ENCODE measurements at regions not wholly inside any gene's neighbourhood (a gene's known extent, or its start where the extent isn't known, plus 50 kb on each side); places are given as distances from the start of the nearest gene placed in this dataset.

DNA sequence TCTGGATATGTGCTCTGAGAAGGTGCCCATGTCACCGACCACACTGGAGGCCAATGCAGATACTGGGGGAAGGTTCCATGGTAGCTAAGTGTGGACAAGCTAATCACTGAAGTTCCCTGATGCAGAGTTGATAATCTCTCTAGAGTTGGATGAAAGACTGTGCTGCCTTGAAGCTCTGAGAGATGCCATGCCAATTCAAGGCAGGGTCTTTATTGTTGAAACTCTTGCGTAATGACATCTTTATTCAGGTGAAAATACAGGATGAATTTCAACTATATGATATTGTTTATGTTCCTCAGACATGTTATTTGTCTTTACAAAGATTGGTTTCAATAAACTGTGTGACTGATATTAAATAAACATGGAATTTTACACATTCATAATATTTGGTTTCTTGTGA, 167.6 kb upstream of the TMEM161B start:
- Histone ChIP-seq H3K27ac (ENCODE audit: extremely low read length, insufficient read depth, low read length) (no peak overlapping the region), H3K79me2 (ENCODE audit: insufficient read depth, low read length) (no peaks in the 10 kb centered on the region), H3K4me1 (ENCODE audit: insufficient read depth, low read length) (no peaks in the 10 kb centered on the region), H2AFZ (ENCODE audit: low read length) (no peak overlapping the region), H3K36me3 (replicated peaks in 1 of 2; ENCODE audit: control insufficient read depth in 1 of 2, insufficient read depth in 2 of 2, low read length in 2 of 2) (no peaks in the 10 kb centered on the region), H3K9me3 (ENCODE audit: low read length) (no peaks in the 10 kb centered on the region), H3K9ac (ENCODE audit: insufficient read depth, low read depth, low read length) (no peak overlapping the region), H3K4me2 (ENCODE audit: low read depth, low read length) (no peak overlapping the region), H3K27me3 (ENCODE audit: control insufficient read depth in 1 of 2, insufficient read depth in 2 of 2, low read length in 2 of 2) (no peaks in the 10 kb centered on the region; a peak in 1 of 5 replicates), H4K20me1 (ENCODE audit: insufficient read depth, low read length) (no peaks in the 10 kb centered on the region), H3K4me3 (replicated peaks in 1 of 3; ENCODE audit: insufficient read depth in 1 of 3, low read depth in 2 of 3, low read length in 3 of 3) (no peak overlapping the region)
- ChIA-PET CTCF (ENCODE audit: low intra/inter-chr PET ratio, low total read pairs) (no interaction called here), POLR2A (no interaction called here)
- BruUV-seq (replicated peaks): no TSS peak
- in situ Hi-C loops (cut with HindIII; ENCODE audit: extremely low pct_ligation_motif_present, low pct_unique_long_range_greater_than_20kb): no loop called here
- FAIRE-seq: no peak
- TF ChIP-seq REXO4 (CRISPR knock-in tag; IDR thresholded peaks at IDR 0.05; ENCODE audit: borderline replicate concordance) (no peak), CEBPB (IDR thresholded peaks at IDR 0.05; ENCODE audit: borderline replicate concordance, low read depth, low read length) (peak; percentile 43)
- TF ChIP-seq, protein P1, sequence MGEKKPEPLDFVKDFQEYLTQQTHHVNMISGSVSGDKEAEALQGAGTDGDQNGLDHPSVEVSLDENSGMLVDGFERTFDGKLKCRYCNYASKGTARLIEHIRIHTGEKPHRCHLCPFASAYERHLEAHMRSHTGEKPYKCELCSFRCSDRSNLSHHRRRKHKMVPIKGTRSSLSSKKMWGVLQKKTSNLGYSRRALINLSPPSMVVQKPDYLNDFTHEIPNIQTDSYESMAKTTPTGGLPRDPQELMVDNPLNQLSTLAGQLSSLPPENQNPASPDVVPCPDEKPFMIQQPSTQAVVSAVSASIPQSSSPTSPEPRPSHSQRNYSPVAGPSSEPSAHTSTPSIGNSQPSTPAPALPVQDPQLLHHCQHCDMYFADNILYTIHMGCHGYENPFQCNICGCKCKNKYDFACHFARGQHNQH (CRISPR knock-in tag; IDR thresholded peaks at IDR 0.05): no peak
- intact Hi-C loops (cut with micrococcal nuclease; ENCODE audit: unreplicated experiment): no loop called here
- WGBS (ENCODE audit: low lambda C conversion rate): 15% methylated on average over 2 of the region's 2 CpGs
- DNase-seq (ENCODE audit: low spot score): no peak
- ATAC-seq: no peak

DNA sequence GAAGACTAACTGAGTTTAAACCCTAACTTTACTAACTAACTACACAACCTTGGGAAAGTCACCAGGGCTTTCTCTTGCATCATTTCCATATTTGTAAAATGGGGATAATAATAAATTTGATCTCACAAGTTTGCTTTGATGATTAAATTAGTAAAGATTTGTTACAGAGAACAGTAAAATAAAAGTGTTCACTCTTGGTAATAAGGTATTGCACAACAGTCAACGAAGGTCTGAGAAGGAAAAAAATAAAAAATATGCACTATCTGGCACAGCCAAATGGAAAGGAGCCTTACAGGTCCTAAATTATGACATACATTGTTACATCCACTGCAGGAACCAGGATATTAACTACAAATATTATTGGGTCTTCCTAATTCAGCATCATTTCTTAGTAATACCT, 160.0 kb upstream of the TMEM161B start:
- POLR2A ChIA-PET: no interaction called here

More for the DNA sequence above, 160.0 kb upstream of the TMEM161B start:
- CTCF ChIA-PET (ENCODE audit: low intra/inter-chr PET ratio, low total read pairs): no interaction called here
- H2AFZ ChIP-seq (ENCODE audit: low read length): no peak overlapping the region
- H4K20me1 ChIP-seq (ENCODE audit: insufficient read depth, low read length): no peaks in the 10 kb centered on the region
- FAIRE-seq: no peak
- no peak overlapping the region for H3K27ac ChIP-seq (ENCODE audit: extremely low read length, insufficient read depth, low read length)
- no peak for ATAC-seq
- no peak for DNase-seq (ENCODE audit: low spot score)
- no peak overlapping the region for H3K4me3 ChIP-seq (replicated peaks in 1 of 3; ENCODE audit: insufficient read depth in 1 of 3, low read depth in 2 of 3, low read length in 3 of 3)
- H3K4me2 ChIP-seq (ENCODE audit: low read depth, low read length): no peak overlapping the region
- in situ Hi-C loops (cut with HindIII; ENCODE audit: extremely low pct_ligation_motif_present, low pct_unique_long_range_greater_than_20kb): no loop called here
- H3K9ac ChIP-seq (ENCODE audit: insufficient read depth, low read depth, low read length): no peak overlapping the region
- intact Hi-C loops (cut with micrococcal nuclease; ENCODE audit: unreplicated experiment): no loop called here
- no peaks in the 10 kb centered on the region for H3K27me3 ChIP-seq (ENCODE audit: control insufficient read depth in 1 of 2, insufficient read depth in 2 of 2, low read length in 2 of 2)
- H3K9me3 ChIP-seq (ENCODE audit: low read length): no peaks in the 10 kb centered on the region
- WGBS (ENCODE audit: low lambda C conversion rate): 3% methylated on average over 1 of the region's 1 CpG
- H3K36me3 ChIP-seq (replicated peaks in 1 of 2; ENCODE audit: control insufficient read depth in 1 of 2, insufficient read depth in 2 of 2, low read length in 2 of 2): no peaks in the 10 kb centered on the region
- no TSS peak for BruUV-seq (replicated peaks)
- TF ChIP-seq CEBPB (IDR thresholded peaks at IDR 0.05; ENCODE audit: borderline replicate concordance, low read depth, low read length): peak; percentile 51; the same call in 1 of the 2 replicates
- no peak for TF ChIP-seq FOXC1 (CRISPR knock-in tag; IDR thresholded peaks at IDR 0.05; ENCODE audit: borderline replicate concordance)
- no peak for TF ChIP-seq GLI4 (CRISPR knock-in tag; IDR thresholded peaks at IDR 0.05; ENCODE audit: borderline replicate concordance)
- no peak for TF ChIP-seq BORCS8-MEF2B (CRISPR knock-in tag; IDR thresholded peaks at IDR 0.05)
- TF ChIP-seq JUND (CRISPR knock-in tag; IDR thresholded peaks at IDR 0.05): no peak
- no peak for TF ChIP-seq ZNF550 (CRISPR knock-in tag; IDR thresholded peaks at IDR 0.05; ENCODE audit: borderline replicate concordance)
- TF ChIP-seq, protein P2, sequence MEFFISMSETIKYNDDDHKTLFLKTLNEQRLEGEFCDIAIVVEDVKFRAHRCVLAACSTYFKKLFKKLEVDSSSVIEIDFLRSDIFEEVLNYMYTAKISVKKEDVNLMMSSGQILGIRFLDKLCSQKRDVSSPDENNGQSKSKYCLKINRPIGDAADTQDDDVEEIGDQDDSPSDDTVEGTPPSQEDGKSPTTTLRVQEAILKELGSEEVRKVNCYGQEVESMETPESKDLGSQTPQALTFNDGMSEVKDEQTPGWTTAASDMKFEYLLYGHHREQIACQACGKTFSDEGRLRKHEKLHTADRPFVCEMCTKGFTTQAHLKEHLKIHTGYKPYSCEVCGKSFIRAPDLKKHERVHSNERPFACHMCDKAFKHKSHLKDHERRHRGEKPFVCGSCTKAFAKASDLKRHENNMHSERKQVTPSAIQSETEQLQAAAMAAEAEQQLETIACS (CRISPR knock-in tag; IDR thresholded peaks at IDR 0.05): no peak
- TF ChIP-seq, protein P3, sequence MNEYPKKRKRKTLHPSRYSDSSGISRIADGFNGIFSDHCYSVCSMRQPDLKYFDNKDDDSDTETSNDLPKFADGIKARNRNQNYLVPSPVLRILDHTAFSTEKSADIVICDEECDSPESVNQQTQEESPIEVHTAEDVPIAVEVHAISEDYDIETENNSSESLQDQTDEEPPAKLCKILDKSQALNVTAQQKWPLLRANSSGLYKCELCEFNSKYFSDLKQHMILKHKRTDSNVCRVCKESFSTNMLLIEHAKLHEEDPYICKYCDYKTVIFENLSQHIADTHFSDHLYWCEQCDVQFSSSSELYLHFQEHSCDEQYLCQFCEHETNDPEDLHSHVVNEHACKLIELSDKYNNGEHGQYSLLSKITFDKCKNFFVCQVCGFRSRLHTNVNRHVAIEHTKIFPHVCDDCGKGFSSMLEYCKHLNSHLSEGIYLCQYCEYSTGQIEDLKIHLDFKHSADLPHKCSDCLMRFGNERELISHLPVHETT (CRISPR knock-in tag; conservative IDR thresholded peaks at IDR 0.05): no peak
- H3K4me1 ChIP-seq (ENCODE audit: insufficient read depth, low read length): no peaks in the 10 kb centered on the region
- H3K79me2 ChIP-seq (ENCODE audit: insufficient read depth, low read length): no peaks in the 10 kb centered on the region
